ENCODE measurements at regions not wholly inside any gene's neighbourhood (a gene's known extent, or its start where the extent isn't known, plus 50 kb on each side); places are given as distances from the start of the nearest gene placed in this dataset.

DNA sequence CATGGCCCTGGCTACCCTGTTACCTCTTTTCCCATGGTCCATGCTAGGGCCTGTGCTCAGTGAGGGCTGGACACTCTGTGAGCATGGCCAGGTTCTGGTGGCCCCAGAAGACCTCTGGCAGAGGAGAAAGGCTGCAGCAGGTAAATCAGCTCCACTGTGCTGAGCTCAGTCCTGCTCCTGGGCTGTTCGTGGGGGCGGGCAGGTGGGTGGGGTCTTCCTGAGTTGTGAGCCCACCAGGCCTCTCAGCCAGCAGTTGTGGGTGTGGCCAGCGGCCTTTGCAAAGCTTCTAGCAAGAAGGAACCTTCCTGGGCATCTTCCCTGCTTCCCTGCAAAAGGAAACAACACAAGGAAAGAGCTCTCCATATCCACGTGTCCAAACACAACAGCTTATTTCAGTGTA, 85.3 kb upstream of the STX18 start:
- Histone ChIP-seq H3K9ac (ENCODE audit: insufficient read depth in 1 of 2, low read depth in 2 of 2, low read length in 2 of 2) (no peak overlapping the region), H3K9me3 (replicated peaks; ENCODE audit: control insufficient read depth, insufficient read depth, low read depth, low read length) (no peaks in the 10 kb centered on the region), H2AFZ (ENCODE audit: low read depth, low read length) (no peak overlapping the region), H3K36me3 (ENCODE audit: control insufficient read depth, insufficient read depth, low read length) (no peaks in the 10 kb centered on the region), H4K20me1 (replicated peaks; ENCODE audit: control insufficient read depth, insufficient read depth, low read length) (0 out of 2 replicates have a peak, but pooled peaks cover 3% of the 10 kb centered on the region), H3K27ac (ENCODE audit: extremely low read depth, low read depth, low read length) (no peak overlapping the region), H3K4me3 (no peak overlapping the region), H3K27me3 (ENCODE audit: control insufficient read depth in 2 of 2, insufficient read depth in 2 of 2, low read length in 2 of 2) (0 out of 5 replicates have a peak, but pooled peaks cover 0 to 8% of the 10 kb centered on the region in 2 experiments), H3K9me1 (ENCODE audit: control insufficient read depth, insufficient read depth, low read length) (no peaks in the 10 kb centered on the region), H3K4me1 (replicated peaks in 1 of 2; ENCODE audit: control insufficient read depth in 2 of 2, insufficient read depth in 2 of 2, low read length in 2 of 2) (no peaks in the 10 kb centered on the region; a peak in 1 of 5 replicates), H3K79me2 (ENCODE audit: control insufficient read depth, insufficient read depth, low read length) (no peaks in the 10 kb centered on the region), H3K4me2 (ENCODE audit: insufficient read depth, low read length) (no peak overlapping the region)
- 4% methylated on average over 3 of the region's 4 CpGs for WGBS (ENCODE audit: insufficient coverage, low coverage, missing lambda C conversion rate)
- in situ Hi-C loops (cut with MboI) (no loop called here), intact Hi-C loops (cut with micrococcal nuclease) (no loop called here)
- CTCF ChIA-PET (ENCODE audit: low intra/inter-chr PET ratio): no interaction called here
- ATAC-seq (no peak), DNase-seq (ENCODE audit: extremely low read depth in 1 of 4, low spot score in 3 of 4) (no peak), FAIRE-seq (no peak)
- POLR2A ChIA-PET: interaction anchor here (0.8 to 0.9 kb wide), 2 partner anchors 8 to 65 kb away, joined by 3 to 5 read pairs; no protein-coding TSS in a partner anchor
- no TSS peak for BruUV-seq (replicated peaks)
- TF ChIP-seq POLR2H (tag; IDR thresholded peaks at IDR 0.05; ENCODE audit: low read depth) (no peak), NR4A1 (CRISPR knock-in tag; IDR thresholded peaks at IDR 0.05) (no peak), NR4A1 (tag; IDR thresholded peaks at IDR 0.05) (no peak), RBM39 (optimal IDR thresholded peaks at IDR 0.05; ENCODE audit: low read depth, low read length) (no peak)
- TF ChIP-seq, protein P1, sequence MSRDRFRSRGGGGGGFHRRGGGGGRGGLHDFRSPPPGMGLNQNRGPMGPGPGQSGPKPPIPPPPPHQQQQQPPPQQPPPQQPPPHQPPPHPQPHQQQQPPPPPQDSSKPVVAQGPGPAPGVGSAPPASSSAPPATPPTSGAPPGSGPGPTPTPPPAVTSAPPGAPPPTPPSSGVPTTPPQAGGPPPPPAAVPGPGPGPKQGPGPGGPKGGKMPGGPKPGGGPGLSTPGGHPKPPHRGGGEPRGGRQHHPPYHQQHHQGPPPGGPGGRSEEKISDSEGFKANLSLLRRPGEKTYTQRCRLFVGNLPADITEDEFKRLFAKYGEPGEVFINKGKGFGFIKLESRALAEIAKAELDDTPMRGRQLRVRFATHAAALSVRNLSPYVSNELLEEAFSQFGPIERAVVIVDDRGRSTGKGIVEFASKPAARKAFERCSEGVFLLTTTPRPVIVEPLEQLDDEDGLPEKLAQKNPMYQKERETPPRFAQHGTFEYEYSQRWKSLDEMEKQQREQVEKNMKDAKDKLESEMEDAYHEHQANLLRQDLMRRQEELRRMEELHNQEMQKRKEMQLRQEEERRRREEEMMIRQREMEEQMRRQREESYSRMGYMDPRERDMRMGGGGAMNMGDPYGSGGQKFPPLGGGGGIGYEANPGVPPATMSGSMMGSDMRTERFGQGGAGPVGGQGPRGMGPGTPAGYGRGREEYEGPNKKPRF (IDR thresholded peaks at IDR 0.05; ENCODE audit: low read depth, low read length): no peak
- TF ChIP-seq, protein P2, sequence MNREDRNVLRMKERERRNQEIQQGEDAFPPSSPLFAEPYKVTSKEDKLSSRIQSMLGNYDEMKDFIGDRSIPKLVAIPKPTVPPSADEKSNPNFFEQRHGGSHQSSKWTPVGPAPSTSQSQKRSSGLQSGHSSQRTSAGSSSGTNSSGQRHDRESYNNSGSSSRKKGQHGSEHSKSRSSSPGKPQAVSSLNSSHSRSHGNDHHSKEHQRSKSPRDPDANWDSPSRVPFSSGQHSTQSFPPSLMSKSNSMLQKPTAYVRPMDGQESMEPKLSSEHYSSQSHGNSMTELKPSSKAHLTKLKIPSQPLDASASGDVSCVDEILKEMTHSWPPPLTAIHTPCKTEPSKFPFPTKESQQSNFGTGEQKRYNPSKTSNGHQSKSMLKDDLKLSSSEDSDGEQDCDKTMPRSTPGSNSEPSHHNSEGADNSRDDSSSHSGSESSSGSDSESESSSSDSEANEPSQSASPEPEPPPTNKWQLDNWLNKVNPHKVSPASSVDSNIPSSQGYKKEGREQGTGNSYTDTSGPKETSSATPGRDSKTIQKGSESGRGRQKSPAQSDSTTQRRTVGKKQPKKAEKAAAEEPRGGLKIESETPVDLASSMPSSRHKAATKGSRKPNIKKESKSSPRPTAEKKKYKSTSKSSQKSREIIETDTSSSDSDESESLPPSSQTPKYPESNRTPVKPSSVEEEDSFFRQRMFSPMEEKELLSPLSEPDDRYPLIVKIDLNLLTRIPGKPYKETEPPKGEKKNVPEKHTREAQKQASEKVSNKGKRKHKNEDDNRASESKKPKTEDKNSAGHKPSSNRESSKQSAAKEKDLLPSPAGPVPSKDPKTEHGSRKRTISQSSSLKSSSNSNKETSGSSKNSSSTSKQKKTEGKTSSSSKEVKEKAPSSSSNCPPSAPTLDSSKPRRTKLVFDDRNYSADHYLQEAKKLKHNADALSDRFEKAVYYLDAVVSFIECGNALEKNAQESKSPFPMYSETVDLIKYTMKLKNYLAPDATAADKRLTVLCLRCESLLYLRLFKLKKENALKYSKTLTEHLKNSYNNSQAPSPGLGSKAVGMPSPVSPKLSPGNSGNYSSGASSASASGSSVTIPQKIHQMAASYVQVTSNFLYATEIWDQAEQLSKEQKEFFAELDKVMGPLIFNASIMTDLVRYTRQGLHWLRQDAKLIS (CRISPR knock-in tag; IDR thresholded peaks at IDR 0.05): no peak
- TF ChIP-seq, protein P3, sequence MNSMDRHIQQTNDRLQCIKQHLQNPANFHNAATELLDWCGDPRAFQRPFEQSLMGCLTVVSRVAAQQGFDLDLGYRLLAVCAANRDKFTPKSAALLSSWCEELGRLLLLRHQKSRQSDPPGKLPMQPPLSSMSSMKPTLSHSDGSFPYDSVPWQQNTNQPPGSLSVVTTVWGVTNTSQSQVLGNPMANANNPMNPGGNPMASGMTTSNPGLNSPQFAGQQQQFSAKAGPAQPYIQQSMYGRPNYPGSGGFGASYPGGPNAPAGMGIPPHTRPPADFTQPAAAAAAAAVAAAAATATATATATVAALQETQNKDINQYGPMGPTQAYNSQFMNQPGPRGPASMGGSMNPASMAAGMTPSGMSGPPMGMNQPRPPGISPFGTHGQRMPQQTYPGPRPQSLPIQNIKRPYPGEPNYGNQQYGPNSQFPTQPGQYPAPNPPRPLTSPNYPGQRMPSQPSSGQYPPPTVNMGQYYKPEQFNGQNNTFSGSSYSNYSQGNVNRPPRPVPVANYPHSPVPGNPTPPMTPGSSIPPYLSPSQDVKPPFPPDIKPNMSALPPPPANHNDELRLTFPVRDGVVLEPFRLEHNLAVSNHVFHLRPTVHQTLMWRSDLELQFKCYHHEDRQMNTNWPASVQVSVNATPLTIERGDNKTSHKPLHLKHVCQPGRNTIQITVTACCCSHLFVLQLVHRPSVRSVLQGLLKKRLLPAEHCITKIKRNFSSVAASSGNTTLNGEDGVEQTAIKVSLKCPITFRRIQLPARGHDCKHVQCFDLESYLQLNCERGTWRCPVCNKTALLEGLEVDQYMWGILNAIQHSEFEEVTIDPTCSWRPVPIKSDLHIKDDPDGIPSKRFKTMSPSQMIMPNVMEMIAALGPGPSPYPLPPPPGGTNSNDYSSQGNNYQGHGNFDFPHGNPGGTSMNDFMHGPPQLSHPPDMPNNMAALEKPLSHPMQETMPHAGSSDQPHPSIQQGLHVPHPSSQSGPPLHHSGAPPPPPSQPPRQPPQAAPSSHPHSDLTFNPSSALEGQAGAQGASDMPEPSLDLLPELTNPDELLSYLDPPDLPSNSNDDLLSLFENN (IDR thresholded peaks at IDR 0.05; ENCODE audit: low read depth in 2 of 2, low read length in 2 of 2): no peak
- TF ChIP-seq, protein P4, sequence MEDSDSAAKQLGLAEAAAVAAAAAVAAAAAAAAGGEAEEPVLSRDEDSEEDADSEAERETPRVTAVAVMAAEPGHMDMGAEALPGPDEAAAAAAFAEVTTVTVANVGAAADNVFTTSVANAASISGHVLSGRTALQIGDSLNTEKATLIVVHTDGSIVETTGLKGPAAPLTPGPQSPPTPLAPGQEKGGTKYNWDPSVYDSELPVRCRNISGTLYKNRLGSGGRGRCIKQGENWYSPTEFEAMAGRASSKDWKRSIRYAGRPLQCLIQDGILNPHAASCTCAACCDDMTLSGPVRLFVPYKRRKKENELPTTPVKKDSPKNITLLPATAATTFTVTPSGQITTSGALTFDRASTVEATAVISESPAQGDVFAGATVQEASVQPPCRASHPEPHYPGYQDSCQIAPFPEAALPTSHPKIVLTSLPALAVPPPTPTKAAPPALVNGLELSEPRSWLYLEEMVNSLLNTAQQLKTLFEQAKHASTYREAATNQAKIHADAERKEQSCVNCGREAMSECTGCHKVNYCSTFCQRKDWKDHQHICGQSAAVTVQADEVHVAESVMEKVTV (CRISPR knock-in tag; IDR thresholded peaks at IDR 0.05): no peak

Data from K562 (cell line).